SH-SY5Y (cell line): ENCODE measurements at regions not wholly inside any gene's neighbourhood (a gene's known extent, or its start where the extent isn't known, plus 50 kb on each side); places are given as distances from the start of the nearest gene placed in this dataset.

ENCODE experiments used
- GATA2 ChIP-seq: IDR thresholded peaks from 2 replicates; pipeline ENCODE4 v1.6.1; 2011; ENCODE audit warnings: mild to moderate bottlenecking, low read depth, low read length
- GATA3 ChIP-seq: IDR thresholded peaks from 2 replicates; pipeline ENCODE4 v1.6.1; 2011; ENCODE audit warnings: low read depth, mild to moderate bottlenecking, low read length, moderate library complexity

DNA sequence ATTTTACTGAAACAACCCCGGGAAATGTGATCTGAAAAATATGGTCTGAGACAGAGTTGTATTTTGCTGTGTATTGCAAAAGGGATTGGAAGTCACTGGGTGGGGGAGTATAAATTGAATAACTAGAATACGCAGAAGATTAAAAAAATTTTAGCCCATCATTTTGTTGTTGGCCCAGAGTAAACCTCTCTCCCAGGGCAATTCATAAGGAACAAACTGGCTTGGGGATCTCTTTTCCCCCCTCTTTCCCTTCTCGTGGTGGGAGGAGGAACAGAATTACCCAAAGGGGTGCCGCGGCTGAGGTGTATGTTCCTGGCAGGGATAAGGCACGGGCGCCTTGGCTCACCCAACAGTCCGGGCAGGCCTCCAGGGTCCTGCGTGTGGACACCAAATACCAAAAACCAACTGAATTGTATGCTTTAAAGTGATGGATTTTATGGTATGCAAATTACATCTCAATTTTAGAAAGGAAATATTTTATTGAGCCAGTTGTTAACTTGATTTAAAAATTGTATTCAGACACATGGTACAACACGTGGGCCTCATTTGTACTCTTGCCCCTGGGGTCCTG lies 121.2 kb upstream of the SPRED2 start:
- no peak for TF ChIP-seq GATA3
- TF ChIP-seq GATA2 = no peak
